Activated naive CD4-positive, alpha-beta T cell treated with anti-CD3 and anti-CD28 coated beads, Interleukin-2, amount 50 U/mL, for 24 hours (primary cell): ENCODE measurements at regions not wholly inside any gene's neighbourhood (a gene's known extent, or its start where the extent isn't known, plus 50 kb on each side); places are given as distances from the start of the nearest gene placed in this dataset.

Experiments used
- H3K27ac Mint-ChIP-seq: one replicate; pipeline ENCODE4 v1.8.0; 2021; ENCODE audit warnings: mild to moderate bottlenecking, mixed read lengths
- H3K27me3 Mint-ChIP-seq: one replicate; pipeline ENCODE4 v1.8.0; 2021; ENCODE audit warnings: mixed read lengths
- H3K36me3 Mint-ChIP-seq: one replicate; pipeline ENCODE4 v1.8.0; 2021; ENCODE audit warnings: mixed read lengths
- H3K4me1 Mint-ChIP-seq: one replicate; pipeline ENCODE4 v1.8.0; 2021; ENCODE audit warnings: mixed read lengths
- H3K4me3 Mint-ChIP-seq: one replicate; pipeline ENCODE4 v1.8.0; 2021; ENCODE audit warnings: mild to moderate bottlenecking, mixed read lengths
- H3K9me3 Mint-ChIP-seq: one replicate; pipeline ENCODE4 v1.8.0; 2021; ENCODE audit warnings: mixed read lengths

GRCh38 chr16:13559624-13560023 is 360.3 kb upstream of the ERCC4 start:
- Mint-ChIP-seq H3K4me1 (no peaks in the 10 kb centered on the region), H3K27ac (no peak overlapping the region), H3K27me3 (peaks cover 4% of the 10 kb centered on the region), H3K36me3 (no peaks in the 10 kb centered on the region), H3K9me3 (peaks cover 16% of the 10 kb centered on the region), H3K4me3 (no peak overlapping the region)

GRCh38 chr16:13560151-13560550 is 359.8 kb upstream of the ERCC4 start:
- Mint-ChIP-seq H3K36me3 (no peaks in the 10 kb centered on the region), H3K9me3 (peaks cover 16% of the 10 kb centered on the region), H3K4me3 (no peak overlapping the region), H3K27me3 (peaks cover 4% of the 10 kb centered on the region), H3K27ac (peak overlapping the region; percentile 47), H3K4me1 (no peaks in the 10 kb centered on the region)

- peaks cover 19% of the 10 kb centered on the region for H3K9me3 Mint-ChIP-seq
- H3K27me3 Mint-ChIP-seq: peaks cover 4% of the 10 kb centered on the region
- H3K36me3 Mint-ChIP-seq: no peaks in the 10 kb centered on the region
- no peak overlapping the region for H3K27ac Mint-ChIP-seq
- no peak overlapping the region for H3K4me3 Mint-ChIP-seq
- H3K4me1 Mint-ChIP-seq: no peaks in the 10 kb centered on the region
Observed at GRCh38 chr16:13561291-13562070, 358.5 kb upstream of the ERCC4 start.

- Mint-ChIP-seq H3K36me3 (no peaks in the 10 kb centered on the region), H3K4me1 (no peaks in the 10 kb centered on the region), H3K9me3 (peaks cover 7% of the 10 kb centered on the region), H3K4me3 (no peak overlapping the region), H3K27me3 (no peaks in the 10 kb centered on the region), H3K27ac (no peak overlapping the region)
Observed at GRCh38 chr16:13568803-13569202, 351.2 kb upstream of the ERCC4 start.

- no peaks in the 10 kb centered on the region for H3K36me3 Mint-ChIP-seq
- no peak overlapping the region for H3K4me3 Mint-ChIP-seq
- peaks cover 4% of the 10 kb centered on the region for H3K9me3 Mint-ChIP-seq
- no peaks in the 10 kb centered on the region for H3K27me3 Mint-ChIP-seq
- no peaks in the 10 kb centered on the region for H3K4me1 Mint-ChIP-seq
- H3K27ac Mint-ChIP-seq: no peak overlapping the region
Observed at GRCh38 chr16:13569986-13570385, 350.0 kb upstream of the ERCC4 start.

GRCh38 chr16:13571036-13571435 is 348.9 kb upstream of the ERCC4 start:
- H3K36me3 Mint-ChIP-seq: no peaks in the 10 kb centered on the region
- no peak overlapping the region for H3K27ac Mint-ChIP-seq
- H3K27me3 Mint-ChIP-seq: no peaks in the 10 kb centered on the region
- no peaks in the 10 kb centered on the region for H3K4me1 Mint-ChIP-seq
- peaks cover 4% of the 10 kb centered on the region for H3K9me3 Mint-ChIP-seq
- H3K4me3 Mint-ChIP-seq: no peak overlapping the region

GRCh38 chr16:13573903-13574302 is 346.1 kb upstream of the ERCC4 start:
- H3K36me3 Mint-ChIP-seq: no peaks in the 10 kb centered on the region
- no peak overlapping the region for H3K27ac Mint-ChIP-seq
- H3K9me3 Mint-ChIP-seq: no peaks in the 10 kb centered on the region
- H3K4me1 Mint-ChIP-seq: no peaks in the 10 kb centered on the region
- no peaks in the 10 kb centered on the region for H3K27me3 Mint-ChIP-seq
- H3K4me3 Mint-ChIP-seq: no peak overlapping the region

GRCh38 chr16:13586051-13586450 is 333.9 kb upstream of the ERCC4 start:
- Mint-ChIP-seq H3K4me1 (no peaks in the 10 kb centered on the region), H3K4me3 (no peak overlapping the region), H3K27ac (no peak overlapping the region), H3K27me3 (no peaks in the 10 kb centered on the region), H3K36me3 (no peaks in the 10 kb centered on the region), H3K9me3 (no peaks in the 10 kb centered on the region)

- no peak overlapping the region for H3K27ac Mint-ChIP-seq
- H3K9me3 Mint-ChIP-seq: no peaks in the 10 kb centered on the region
- H3K36me3 Mint-ChIP-seq: no peaks in the 10 kb centered on the region
- H3K27me3 Mint-ChIP-seq: no peaks in the 10 kb centered on the region
- no peaks in the 10 kb centered on the region for H3K4me1 Mint-ChIP-seq
- no peak overlapping the region for H3K4me3 Mint-ChIP-seq
Observed at GRCh38 chr16:13587181-13587580, 332.8 kb upstream of the ERCC4 start.

- Mint-ChIP-seq H3K9me3 (no peaks in the 10 kb centered on the region), H3K27me3 (peaks cover 2% of the 10 kb centered on the region), H3K36me3 (no peaks in the 10 kb centered on the region), H3K4me1 (no peaks in the 10 kb centered on the region), H3K4me3 (no peak overlapping the region), H3K27ac (no peak overlapping the region)
Observed at GRCh38 chr16:13594823-13595222, 325.1 kb upstream of the ERCC4 start.

- Mint-ChIP-seq H3K27ac (no peak overlapping the region), H3K27me3 (no peaks in the 10 kb centered on the region), H3K4me1 (no peaks in the 10 kb centered on the region), H3K4me3 (no peak overlapping the region), H3K9me3 (no peaks in the 10 kb centered on the region), H3K36me3 (no peaks in the 10 kb centered on the region)
Observed at GRCh38 chr16:13606804-13607203, 313.1 kb upstream of the ERCC4 start.

GRCh38 chr16:13607289-13607688 is 312.7 kb upstream of the ERCC4 start:
- Mint-ChIP-seq H3K27ac (no peak overlapping the region), H3K4me3 (no peak overlapping the region), H3K4me1 (no peaks in the 10 kb centered on the region), H3K36me3 (no peaks in the 10 kb centered on the region), H3K9me3 (no peaks in the 10 kb centered on the region), H3K27me3 (no peaks in the 10 kb centered on the region)

GRCh38 chr16:13611596-13611995 is 308.4 kb upstream of the ERCC4 start:
- Mint-ChIP-seq H3K4me3 (no peak overlapping the region), H3K36me3 (no peaks in the 10 kb centered on the region), H3K27me3 (peaks cover 2% of the 10 kb centered on the region), H3K27ac (no peak overlapping the region), H3K4me1 (no peaks in the 10 kb centered on the region), H3K9me3 (peaks cover 13% of the 10 kb centered on the region)

- H3K36me3 Mint-ChIP-seq: no peaks in the 10 kb centered on the region
- H3K4me3 Mint-ChIP-seq: no peak overlapping the region
- peaks cover 13% of the 10 kb centered on the region for H3K9me3 Mint-ChIP-seq
- no peak overlapping the region for H3K27ac Mint-ChIP-seq
- H3K27me3 Mint-ChIP-seq: peaks cover 2% of the 10 kb centered on the region
- H3K4me1 Mint-ChIP-seq: no peaks in the 10 kb centered on the region
Observed at GRCh38 chr16:13612623-13613022, 307.3 kb upstream of the ERCC4 start.

- H3K4me3 Mint-ChIP-seq: no peak overlapping the region
- H3K27ac Mint-ChIP-seq: no peak overlapping the region
- H3K9me3 Mint-ChIP-seq: peaks cover 13% of the 10 kb centered on the region
Observed at GRCh38 chr16:13613165-13613564, 306.8 kb upstream of the ERCC4 start.

GRCh38 chr16:13621639-13622038 is 298.3 kb upstream of the ERCC4 start:
- H3K27ac Mint-ChIP-seq: no peak overlapping the region
- no peaks in the 10 kb centered on the region for H3K9me3 Mint-ChIP-seq
- no peaks in the 10 kb centered on the region for H3K4me1 Mint-ChIP-seq
- H3K27me3 Mint-ChIP-seq: peaks cover 3% of the 10 kb centered on the region
- H3K4me3 Mint-ChIP-seq: no peak overlapping the region
- no peaks in the 10 kb centered on the region for H3K36me3 Mint-ChIP-seq

More at GRCh38 chr16:13613165-13613564, 306.8 kb upstream of the ERCC4 start:
- Mint-ChIP-seq H3K27me3 (peaks cover 2% of the 10 kb centered on the region), H3K36me3 (no peaks in the 10 kb centered on the region), H3K4me1 (no peaks in the 10 kb centered on the region)

GRCh38 chr16:13628156-13628555 is 291.8 kb upstream of the ERCC4 start:
- Mint-ChIP-seq H3K36me3 (no peaks in the 10 kb centered on the region), H3K9me3 (no peaks in the 10 kb centered on the region), H3K27me3 (peaks cover 3% of the 10 kb centered on the region), H3K27ac (no peak overlapping the region), H3K4me3 (no peak overlapping the region), H3K4me1 (no peaks in the 10 kb centered on the region)
